Panc1 (cell line): ENCODE measurements at regions not wholly inside any gene's neighbourhood (a gene's known extent, or its start where the extent isn't known, plus 50 kb on each side); places are given as distances from the start of the nearest gene placed in this dataset.

Source experiments
- ATAC-seq: fragments of 200-7000 bp; cut with Tn5 transposase; 2 replicates; pipeline ENCODE4 v1.9.1; 2020; ENCODE audit warnings: mild to moderate bottlenecking, moderate library complexity
- BruUV-seq: library from RNA; stranded (reverse); fragments of 400-500 nt; replicated peaks from 2 replicates; lab custom pipeline; 2021; lab: Mats Ljungman, UMichigan
- CTCF ChIA-PET: fragments of 300-600 bp; sonication (Branson Sonifier 250); formaldehyde crosslinking; loops from one replicate; lab custom pipeline; 2022; ENCODE audit warnings: antibody characterized with exemption; lab: Charles Lee
- POLR2A ChIA-PET: fragments of 300-600 bp; sonication (Branson Sonifier 250); formaldehyde crosslinking; loops from one replicate; lab custom pipeline; 2022; ENCODE audit warnings: antibody characterized with exemption; lab: Charles Lee
- DNase-seq: peaks from one replicate; pipeline ENCODE4 v3.0.0-alpha.2; 2010; ENCODE audit warnings: low read depth, low spot score
- H3K27ac ChIP-seq: 2 replicates; pipeline ENCODE4 v1.5.1; 2011; ENCODE audit warnings: mild to moderate bottlenecking, low read length, inconsistent platforms
- H3K27me3 ChIP-seq: fragments of 200-500 bp; sonication (Bioruptor generic); 2 replicates; pipeline ENCODE4 v1.6.0; 2014; ENCODE audit warnings: low read length, inconsistent platforms; ENCODE audit not compliant: control insufficient read depth, insufficient read depth
- H3K36me3 ChIP-seq: fragments of 200-500 bp; sonication (Bioruptor generic); 2 replicates; pipeline ENCODE4 v1.5.1; 2014; ENCODE audit warnings: inconsistent platforms, mild to moderate bottlenecking, low read length, moderate library complexity; ENCODE audit not compliant: control insufficient read depth, insufficient read depth
- H3K4me1 ChIP-seq: 2 replicates; pipeline ENCODE4 v1.5.1; 2011; ENCODE audit warnings: inconsistent platforms, mild to moderate bottlenecking, low read length, moderate library complexity; ENCODE audit not compliant: control insufficient read depth, insufficient read depth
- H3K4me3 ChIP-seq, 2 experiments: 2 replicates each; pipeline ENCODE4 v1.5.1; 2011 to 2012; ENCODE audit warnings: low read depth in 2 of 2, low read length in 2 of 2, mild to moderate bottlenecking in 2 of 2, inconsistent platforms in 1 of 2, moderate library complexity in 1 of 2
- H3K9me3 ChIP-seq: fragments of 200-500 bp; sonication (Bioruptor generic); 2 replicates; pipeline ENCODE4 v1.5.1; 2014; ENCODE audit warnings: low read depth, mild to moderate bottlenecking, inconsistent platforms, low read length, moderate library complexity; ENCODE audit not compliant: control insufficient read depth, insufficient read depth
- CTCF ChIP-seq: fragments of 450-650 bp; IDR thresholded peaks from 2 replicates; pipeline ENCODE4 v1.5.1; 2017; ENCODE audit warnings: mild to moderate bottlenecking
- POLR2AphosphoS5 ChIP-seq: IDR thresholded peaks from 2 replicates; pipeline ENCODE4 v1.6.1; 2012; ENCODE audit warnings: mild to moderate bottlenecking, low read depth, low read length, moderate library complexity
- REST ChIP-seq, 2 experiments: IDR thresholded peaks; 2 replicates each; pipeline ENCODE4 v1.6.1; 2011 to 2012; ENCODE audit warnings: low read depth in 2 of 2, control low read depth in 1 of 2, low read length in 1 of 2, mild to moderate bottlenecking in 1 of 2, moderate library complexity in 1 of 2; ENCODE audit not compliant: insufficient read depth in 1 of 2
- SIN3A ChIP-seq: IDR thresholded peaks from 2 replicates; pipeline ENCODE4 v1.6.1; 2012; ENCODE audit warnings: low read depth, mild to moderate bottlenecking, low read length, moderate library complexity, borderline replicate concordance; ENCODE audit not compliant: insufficient read depth
- TCF7L2 ChIP-seq: IDR thresholded peaks from 2 replicates; pipeline ENCODE4 v1.6.1; 2011; ENCODE audit warnings: mild to moderate bottlenecking, low read depth, low read length, inconsistent platforms
- in situ Hi-C: cut with HindIII; loops from 2 replicates; pipeline ENCODE4 v1.10.0; 2016; ENCODE audit warnings: low sequenced_read_pairs, low pct_unique_long_range_greater_than_20kb
- intact Hi-C: fragments of 100-400 bp; cut with micrococcal nuclease; formaldehyde crosslinking; loops from one replicate; pipeline ENCODE4 v1.10.0; 2022; ENCODE audit not compliant: unreplicated experiment

- DNase-seq: no peak
Measured at GRCh38 chr5:66498791-66499207, 97.4 kb upstream of the MAST4 start.

GRCh38 chr5:66503203-66503789, 92.9 kb upstream of the MAST4 start:
- intact Hi-C loops: no loop called here
- in situ Hi-C loops: no loop called here
- no peak for TF ChIP-seq REST (IDR thresholded peaks at IDR 0.05; ENCODE audit: insufficient read depth in 1 of 2, low read depth in 2 of 2, low read length in 1 of 2)
- no peak for TF ChIP-seq TCF7L2
- no peak for TF ChIP-seq SIN3A
- TF ChIP-seq POLR2AphosphoS5: no peak
- no peak for TF ChIP-seq CTCF

More at GRCh38 chr5:66498791-66499207, 97.4 kb upstream of the MAST4 start:
- BruUV-seq: no TSS peak
- in situ Hi-C loops: no loop called here
- POLR2A ChIA-PET: no interaction called here
- no peak overlapping the region for H3K27ac ChIP-seq
- intact Hi-C loops: no loop called here
- H3K9me3 ChIP-seq: no peaks in the 10 kb centered on the region
- no peaks in the 10 kb centered on the region for H3K36me3 ChIP-seq
- 0 out of 2 replicates have a peak, but pooled peaks have one; percentile 9 for TF ChIP-seq CTCF
- TF ChIP-seq REST (IDR thresholded peaks at IDR 0.05; ENCODE audit: insufficient read depth in 1 of 2, low read depth in 2 of 2, low read length in 1 of 2): no peak
- H3K27me3 ChIP-seq: no peaks in the 10 kb centered on the region
- H3K4me3 ChIP-seq: no peak overlapping the region
- H3K4me1 ChIP-seq: no peaks in the 10 kb centered on the region
- CTCF ChIA-PET: no interaction called here
- ATAC-seq: no peak

More at GRCh38 chr5:66503203-66503789, 92.9 kb upstream of the MAST4 start:
- H3K4me3 ChIP-seq: no peak overlapping the region
- H3K4me1 ChIP-seq: no peaks in the 10 kb centered on the region
- POLR2A ChIA-PET: no interaction called here
- H3K27me3 ChIP-seq: no peaks in the 10 kb centered on the region
- CTCF ChIA-PET: no interaction called here
- H3K36me3 ChIP-seq: no peaks in the 10 kb centered on the region
- H3K9me3 ChIP-seq: no peaks in the 10 kb centered on the region
- no peak for DNase-seq
- no TSS peak for BruUV-seq
- H3K27ac ChIP-seq: no peak overlapping the region
- no peak for ATAC-seq
